Esophagus squamous epithelium (tissue), 5 donors: ENCODE measurements at regions not wholly inside any gene's neighbourhood (a gene's known extent, or its start where the extent isn't known, plus 50 kb on each side); places are given as distances from the start of the nearest gene placed in this dataset.

Source experiments
- DNase-seq: peaks from one replicate; lab custom pipeline; 2025; lab: John Stamatoyannopoulos, UW
- H3K27ac ChIP-seq, 4 donors: fragments of 200-600 bp; sonication (generic); one replicate each; pipeline ENCODE4 v1.5.1; 2016 to 2019; ENCODE audit warnings: mild to moderate bottlenecking in 1 of 4
- H3K27me3 ChIP-seq, 4 donors: fragments of 200-600 bp; sonication (generic); 1 replicate in 3 of 4; 2 replicates in 1 of 4; pipeline versions ENCODE4 v1.5.1 to v1.6.0; 2017 to 2021; ENCODE audit warnings: antibody characterized with exemption in 1 of 4
- H3K36me3 ChIP-seq, 3 donors: fragments of 200-600 bp; sonication (generic); one replicate each; pipeline ENCODE4 v1.5.1; 2016 to 2019
- H3K4me1 ChIP-seq, 3 donors: fragments of 200-600 bp; sonication (generic); one replicate each; pipeline ENCODE4 v1.5.1; 2017 to 2019
- H3K4me3 ChIP-seq, 4 donors: fragments of 200-600 bp; sonication (generic); 1 replicate in 3 of 4; 2 replicates in 1 of 4; pipeline ENCODE4 v1.5.1; 2016 to 2019; ENCODE audit warnings: mild to moderate bottlenecking in 2 of 4, moderate library complexity in 1 of 4
- H3K9me3 ChIP-seq, 3 donors: fragments of 200-600 bp; sonication (generic); one replicate each; pipeline ENCODE4 v1.5.1; 2016 to 2019
- CTCF ChIP-seq, 6 experiments: fragments of 450-650 bp in 4 of 6; fragments of 200-600 bp in 2 of 6; sonication (generic) in 2 of 6; IDR thresholded peaks; one replicate each; pipeline ENCODE4 v1.5.1; 2016 to 2019; ENCODE audit warnings: antibody characterized with exemption in 6 of 6, mild to moderate bottlenecking in 4 of 6, moderate library complexity in 4 of 6
- POLR2A ChIP-seq, 4 donors: fragments of 450-650 bp; IDR thresholded peaks; one replicate each; pipeline ENCODE4 v1.6.1; 2017; ENCODE audit warnings: antibody characterized with exemption in 4 of 4, mild to moderate bottlenecking in 4 of 4, moderate library complexity in 3 of 4
- WGBS, 2 donors: methylation state at CpG; one replicate each; pipeline ENCODE4 v1.1.5; 2018; 5-methylcytosine and 5-hydroxymethylcytosine counted together
- intact Hi-C: fragments of 100-400 bp; cut with DNase I; formaldehyde crosslinking; loops from one replicate; pipeline ENCODE4 v1.15.0; 2022
- donor health status: DM: yes; HTN: yes; CAD: no.

- TF ChIP-seq CTCF (IDR thresholded peaks at IDR 0.05) (no peak), POLR2A (IDR thresholded peaks at IDR 0.05) (no peak)
- no peaks in the 10 kb centered on the region for H3K27me3 ChIP-seq
- no peaks in the 10 kb centered on the region for H3K9me3 ChIP-seq
- no peaks in the 10 kb centered on the region for H3K36me3 ChIP-seq
- intact Hi-C loops: no loop called here
- H3K4me1 ChIP-seq: no peaks in the 10 kb centered on the region
- WGBS, 2 donors: 79 to 100% methylated on average over 1 to 3 of the region's 5 CpGs
- no peak overlapping the region for H3K4me3 ChIP-seq
- no peak overlapping the region for H3K27ac ChIP-seq
- no peak for DNase-seq
Measured at GRCh38 chr7:36079446-36080025, 73.5 kb upstream of the EEPD1 start.

- no peaks in the 10 kb centered on the region for H3K36me3 ChIP-seq
- H3K4me1 ChIP-seq: no peaks in the 10 kb centered on the region
- no peaks in the 10 kb centered on the region for H3K27me3 ChIP-seq
- no peak overlapping the region for H3K4me3 ChIP-seq
- H3K9me3 ChIP-seq: no peaks in the 10 kb centered on the region
- intact Hi-C loops: no loop called here
- no peak overlapping the region for H3K27ac ChIP-seq
- no peak for TF ChIP-seq CTCF (IDR thresholded peaks at IDR 0.05)
- no peak for TF ChIP-seq POLR2A (IDR thresholded peaks at IDR 0.05)
- WGBS, 2 donors: 79 to 82% methylated on average over 5 of the region's 5 CpGs
- no peak for DNase-seq
Measured at GRCh38 chr7:36080843-36081242, 72.2 kb upstream of the EEPD1 start.

- 63 to 81% methylated on average over 4 of the region's 4 CpGs for WGBS, 2 donors
- Histone ChIP-seq H3K27ac (peak overlapping the region in 1 of 4 donors; percentile 9), H3K4me1 (no peaks in the 10 kb centered on the region), H3K27me3 (no peaks in the 10 kb centered on the region), H3K4me3 (no peak overlapping the region), H3K36me3 (no peaks in the 10 kb centered on the region), H3K9me3 (no peaks in the 10 kb centered on the region)
- no peak for DNase-seq
- intact Hi-C loops: no loop called here
- no peak for TF ChIP-seq POLR2A (IDR thresholded peaks at IDR 0.05)
- TF ChIP-seq CTCF (IDR thresholded peaks at IDR 0.05): no peak
Measured at GRCh38 chr7:36082216-36082615, 70.8 kb upstream of the EEPD1 start.

- Histone ChIP-seq H3K4me3 (no peak overlapping the region), H3K9me3 (no peaks in the 10 kb centered on the region), H3K36me3 (no peaks in the 10 kb centered on the region), H3K27me3 (no peaks in the 10 kb centered on the region), H3K27ac (no peak overlapping the region), H3K4me1 (no peaks in the 10 kb centered on the region)
- DNase-seq: no peak
- TF ChIP-seq POLR2A (IDR thresholded peaks at IDR 0.05): no peak
- no peak for TF ChIP-seq CTCF (IDR thresholded peaks at IDR 0.05)
- intact Hi-C loops: no loop called here
- 88 to 89% methylated on average over 4 to 5 of the region's 5 CpGs for WGBS, 2 donors
Measured at GRCh38 chr7:36082910-36083309, 70.1 kb upstream of the EEPD1 start.

- H3K9me3 ChIP-seq: no peaks in the 10 kb centered on the region
- H3K4me3 ChIP-seq: no peak overlapping the region
- no peaks in the 10 kb centered on the region for H3K36me3 ChIP-seq
- H3K4me1 ChIP-seq: no peaks in the 10 kb centered on the region
- TF ChIP-seq POLR2A (IDR thresholded peaks at IDR 0.05) (no peak), CTCF (IDR thresholded peaks at IDR 0.05) (no peak)
- WGBS, 2 donors: 69 to 74% methylated on average over 10 to 12 of the region's 12 CpGs
- H3K27me3 ChIP-seq: no peaks in the 10 kb centered on the region
- no peak for DNase-seq
- H3K27ac ChIP-seq: no peak overlapping the region
- intact Hi-C loops: no loop called here
Measured at GRCh38 chr7:36083626-36084380, 69.3 kb upstream of the EEPD1 start.
